Thoracic aorta (tissue), 2 donors: ENCODE measurements at regions not wholly inside any gene's neighbourhood (a gene's known extent, or its start where the extent isn't known, plus 50 kb on each side); places are given as distances from the start of the nearest gene placed in this dataset.

ENCODE experiments used
- ATAC-seq: fragments of 150-250 bp; one replicate; pipeline ENCODE4 v1.8.0; 2017; ENCODE audit warnings: low read depth; ENCODE audit not compliant: insufficient number of reproducible peaks, low FRiP score
- DNase-seq: peaks from one replicate; pipeline ENCODE4 v3.0.0-alpha.2; 2020; ENCODE audit warnings: low spot score
- H3K27ac ChIP-seq, 2 donors: fragments of 200-600 bp; sonication (generic); 1 replicate in 1 of 2; 2 replicates in 1 of 2; pipeline ENCODE4 v1.5.1; 2016; ENCODE audit warnings: mild to moderate bottlenecking in 2 of 2, moderate library complexity in 2 of 2
- H3K27me3 ChIP-seq: fragments of 200-600 bp; sonication (generic); replicated peaks from 2 replicates; pipeline ENCODE4 v1.6.0; 2016; ENCODE audit warnings: mild to moderate bottlenecking; ENCODE audit not compliant: insufficient read depth
- H3K36me3 ChIP-seq: fragments of 200-600 bp; sonication (generic); one replicate; pipeline ENCODE4 v1.5.1; 2016
- H3K4me1 ChIP-seq, 2 donors: fragments of 200-600 bp; sonication (generic); 1 replicate in 1 of 2; 2 replicates in 1 of 2; pipeline versions ENCODE4 v1.5.1 to v1.6.0; 2016; ENCODE audit warnings: low read depth in 2 of 2, mild to moderate bottlenecking in 1 of 2; ENCODE audit not compliant: control insufficient read depth in 1 of 2
- H3K4me3 ChIP-seq: fragments of 200-600 bp; sonication (generic); 2 replicates; pipeline ENCODE4 v1.5.1; 2016; ENCODE audit warnings: mild to moderate bottlenecking
- H3K9me3 ChIP-seq: fragments of 200-600 bp; sonication (generic); 2 replicates; pipeline ENCODE4 v1.5.1; 2016
- TF ChIP-seq, protein P1 (sequence below): fragments of 200-600 bp; sonication (generic); IDR thresholded peaks from one replicate; pipeline ENCODE4 v1.5.1; 2019; ENCODE audit warnings: antibody characterized with exemption

DNA sequence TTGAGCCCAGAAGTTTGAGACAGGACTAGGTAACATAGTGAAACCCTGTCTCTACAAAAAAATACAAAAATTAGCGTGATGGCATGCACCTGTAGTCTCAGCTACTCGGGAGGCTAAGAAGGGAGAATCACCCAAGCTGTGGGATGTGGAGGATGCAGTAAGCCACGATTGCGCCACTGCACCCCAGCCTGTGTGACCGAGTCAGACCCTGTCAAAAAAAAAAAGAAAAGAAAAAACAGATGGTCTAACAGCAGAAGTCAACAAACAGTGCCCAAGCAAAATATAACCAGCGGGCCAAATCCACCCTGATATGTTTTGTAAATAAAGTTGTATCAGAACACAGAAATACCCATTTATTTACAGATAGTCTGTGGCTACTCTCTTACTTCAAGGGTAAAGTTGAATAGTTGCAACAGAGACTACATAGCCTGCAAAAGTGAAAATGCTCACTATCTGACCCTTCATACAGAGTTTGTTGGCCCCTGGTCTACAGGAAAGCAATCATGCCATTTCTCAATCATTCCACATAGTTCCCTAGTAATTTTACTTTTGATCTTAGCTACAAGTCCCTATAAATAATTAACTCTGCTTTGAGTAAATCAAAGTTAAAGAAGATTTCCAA lies 383.7 kb downstream of the TLE1 start:
- ATAC-seq (no peak), DNase-seq (no peak)
- H3K9me3 ChIP-seq: no peaks in the 10 kb centered on the region
- H3K36me3 ChIP-seq: no peaks in the 10 kb centered on the region
- no peaks in the 10 kb centered on the region for H3K4me1 ChIP-seq
- no peak overlapping the region for H3K4me3 ChIP-seq
- no peaks in the 10 kb centered on the region for H3K27me3 ChIP-seq
- TF ChIP-seq, protein P1, sequence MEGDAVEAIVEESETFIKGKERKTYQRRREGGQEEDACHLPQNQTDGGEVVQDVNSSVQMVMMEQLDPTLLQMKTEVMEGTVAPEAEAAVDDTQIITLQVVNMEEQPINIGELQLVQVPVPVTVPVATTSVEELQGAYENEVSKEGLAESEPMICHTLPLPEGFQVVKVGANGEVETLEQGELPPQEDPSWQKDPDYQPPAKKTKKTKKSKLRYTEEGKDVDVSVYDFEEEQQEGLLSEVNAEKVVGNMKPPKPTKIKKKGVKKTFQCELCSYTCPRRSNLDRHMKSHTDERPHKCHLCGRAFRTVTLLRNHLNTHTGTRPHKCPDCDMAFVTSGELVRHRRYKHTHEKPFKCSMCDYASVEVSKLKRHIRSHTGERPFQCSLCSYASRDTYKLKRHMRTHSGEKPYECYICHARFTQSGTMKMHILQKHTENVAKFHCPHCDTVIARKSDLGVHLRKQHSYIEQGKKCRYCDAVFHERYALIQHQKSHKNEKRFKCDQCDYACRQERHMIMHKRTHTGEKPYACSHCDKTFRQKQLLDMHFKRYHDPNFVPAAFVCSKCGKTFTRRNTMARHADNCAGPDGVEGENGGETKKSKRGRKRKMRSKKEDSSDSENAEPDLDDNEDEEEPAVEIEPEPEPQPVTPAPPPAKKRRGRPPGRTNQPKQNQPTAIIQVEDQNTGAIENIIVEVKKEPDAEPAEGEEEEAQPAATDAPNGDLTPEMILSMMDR: no peak
- H3K27ac ChIP-seq: no peak overlapping the region

DNA sequence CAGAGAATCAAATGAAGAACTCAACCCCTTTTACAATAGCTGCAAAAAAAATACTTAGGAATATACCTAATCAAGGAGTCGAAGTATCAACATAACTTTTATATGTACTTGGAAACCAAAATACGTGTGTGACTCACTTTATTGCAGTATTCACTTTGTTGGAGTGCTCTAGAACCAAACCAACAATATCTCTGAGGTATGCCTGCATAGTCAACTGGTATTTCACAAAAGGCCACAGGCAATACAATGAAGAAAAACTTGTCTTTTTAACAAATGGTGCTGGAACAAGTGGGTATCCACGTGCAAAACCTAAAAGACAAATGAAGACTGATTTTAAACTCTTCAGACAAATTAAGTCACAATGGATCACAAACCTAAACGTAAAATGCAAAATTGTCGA lies 385.7 kb downstream of the TLE1 start:
- DNase-seq (no peak), ATAC-seq (no peak)
- H3K4me3 ChIP-seq: no peak overlapping the region
- H3K4me1 ChIP-seq: no peaks in the 10 kb centered on the region
- H3K27ac ChIP-seq: no peak overlapping the region
- peaks cover 4% of the 10 kb centered on the region for H3K9me3 ChIP-seq
- TF ChIP-seq, protein P1: no peak
- H3K36me3 ChIP-seq: no peaks in the 10 kb centered on the region
- H3K27me3 ChIP-seq: no peaks in the 10 kb centered on the region

DNA sequence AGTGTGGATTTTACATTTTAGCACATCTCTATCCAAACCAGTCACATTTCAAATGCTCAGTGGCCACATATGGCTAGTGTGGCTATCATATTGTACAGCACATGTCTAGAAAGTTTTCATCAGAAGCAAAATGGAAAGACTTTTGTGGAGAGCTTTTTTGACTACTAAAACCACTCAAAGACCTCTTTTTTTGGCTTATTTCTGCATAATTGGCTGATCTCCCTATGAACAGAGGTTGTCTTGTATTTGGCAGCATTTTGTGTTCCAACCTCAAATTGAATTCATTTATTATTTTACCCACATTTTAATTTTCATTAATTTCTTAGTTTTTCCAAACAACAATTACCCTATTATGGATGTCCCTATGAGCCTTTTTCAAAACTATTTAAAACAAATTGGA lies 395.7 kb downstream of the TLE1 start:
- no peaks in the 10 kb centered on the region for H3K9me3 ChIP-seq
- TF ChIP-seq, protein P1: no peak
- no peaks in the 10 kb centered on the region for H3K36me3 ChIP-seq
- ATAC-seq (no peak), DNase-seq (no peak)
- H3K4me3 ChIP-seq: no peak overlapping the region
- no peaks in the 10 kb centered on the region for H3K27me3 ChIP-seq
- H3K27ac ChIP-seq: no peak overlapping the region
- peaks cover 0 to 18% of the 10 kb centered on the region in 2 donors for H3K4me1 ChIP-seq

DNA sequence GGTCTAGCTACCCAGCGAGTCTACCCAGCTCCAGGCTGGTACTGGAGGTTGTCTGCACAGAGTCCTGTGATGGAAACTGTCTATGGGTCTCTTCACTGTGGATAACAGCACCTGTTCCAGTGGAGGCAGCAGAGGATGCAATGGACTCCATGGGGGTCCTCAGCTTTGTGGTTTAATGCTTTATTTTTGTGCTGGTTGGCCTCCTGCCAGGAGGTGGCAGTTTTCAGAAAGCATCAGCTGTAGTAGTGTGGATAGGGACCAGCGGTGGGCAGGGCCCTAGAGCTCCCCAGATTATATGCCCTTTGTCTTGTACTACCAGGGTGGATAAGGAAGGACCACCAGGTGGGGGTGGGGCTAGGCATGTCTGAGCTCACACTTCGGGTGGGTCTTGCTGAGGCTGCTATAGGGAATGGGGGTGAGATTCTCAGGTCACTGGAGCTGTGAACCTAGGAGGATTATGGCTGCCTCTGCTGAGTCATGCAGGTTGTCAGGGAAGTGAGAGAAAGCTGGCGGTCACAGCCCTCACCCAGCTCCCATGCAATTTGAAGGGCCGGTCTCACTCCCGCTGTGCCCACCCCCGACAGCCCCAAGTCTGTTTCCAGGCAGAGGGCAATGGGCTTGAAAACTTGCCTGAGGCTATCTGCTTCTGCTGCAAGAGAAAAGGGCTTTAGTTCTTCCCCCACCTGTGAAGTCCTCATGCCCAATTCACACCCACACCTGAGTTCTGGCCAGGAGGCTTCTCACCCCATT lies 397.1 kb downstream of the TLE1 start:
- DNase-seq (no peak), ATAC-seq (no peak)
- TF ChIP-seq, protein P1: no peak
- H3K4me3 ChIP-seq: no peak overlapping the region
- no peaks in the 10 kb centered on the region for H3K27me3 ChIP-seq
- no peaks in the 10 kb centered on the region for H3K36me3 ChIP-seq
- no peaks in the 10 kb centered on the region for H3K9me3 ChIP-seq
- H3K4me1 ChIP-seq: peaks cover 0 to 18% of the 10 kb centered on the region in 2 donors
- H3K27ac ChIP-seq: no peak overlapping the region

DNA sequence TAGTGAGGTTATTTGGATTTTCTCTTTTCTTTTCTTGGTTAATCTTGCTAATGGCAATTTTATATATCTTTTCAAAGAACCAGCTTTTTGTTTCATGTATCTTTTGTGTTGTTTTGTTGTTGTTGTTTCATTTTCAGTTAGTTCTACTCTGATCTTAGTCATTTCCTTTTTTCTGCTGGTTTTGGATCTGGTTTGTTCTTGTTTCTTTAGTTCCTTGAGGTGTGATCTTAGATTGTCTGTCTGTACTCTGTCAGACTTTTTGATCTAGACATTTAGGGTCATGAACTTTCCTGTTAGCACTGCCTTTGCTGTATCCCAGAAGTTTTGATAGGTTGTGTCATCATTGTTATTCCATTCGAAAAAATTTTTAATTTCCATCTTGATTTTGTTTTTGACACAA lies 399.7 kb downstream of the TLE1 start:
- TF ChIP-seq, protein P1: no peak
- no peak overlapping the region for H3K4me3 ChIP-seq
- ATAC-seq: no peak
- no peaks in the 10 kb centered on the region for H3K27me3 ChIP-seq
- H3K36me3 ChIP-seq: no peaks in the 10 kb centered on the region
- peaks cover 0 to 18% of the 10 kb centered on the region in 2 donors for H3K4me1 ChIP-seq
- H3K9me3 ChIP-seq: no peaks in the 10 kb centered on the region
- no peak for DNase-seq
- no peak overlapping the region for H3K27ac ChIP-seq
